Right cardiac atrium (tissue), 5 donors: ENCODE measurements at regions not wholly inside any gene's neighbourhood (a gene's known extent, or its start where the extent isn't known, plus 50 kb on each side); places are given as distances from the start of the nearest gene placed in this dataset.
"Not testable (repeated sequence)": the region's sequence is repeated elsewhere in the genome, so short reads cannot be mapped to it uniquely, and the experiment has no call there.

Experiments
- ATAC-seq, 2 donors: fragments of 200-7000 bp; cut with Tn5 transposase; one replicate each; pipeline versions ENCODE4 v1.8.0 to v1.9.1; 2020; ENCODE audit warnings: moderate library complexity in 2 of 2, mild to moderate bottlenecking in 1 of 2
- DNase-seq, 3 donors: peaks; one replicate each; pipeline ENCODE4 v3.0.0-alpha.2; 2020
- H3K27ac ChIP-seq: one replicate; pipeline ENCODE4 v1.5.1; 2013; ENCODE audit warnings: mild to moderate bottlenecking, low read length, control low read depth, moderate library complexity
- H3K27me3 ChIP-seq: one replicate; pipeline ENCODE4 v1.6.1; 2013; ENCODE audit not compliant: control insufficient read depth, insufficient read depth
- H3K4me1 ChIP-seq: one replicate; pipeline ENCODE4 v1.6.1; 2013; ENCODE audit warnings: low read length; ENCODE audit not compliant: control insufficient read depth, insufficient read depth
- H3K4me3 ChIP-seq: one replicate; pipeline ENCODE4 v1.5.1; 2013; ENCODE audit warnings: low read length, control low read depth
- H3K9me3 ChIP-seq: one replicate; pipeline ENCODE4 v1.6.1; 2013; ENCODE audit warnings: low read length; ENCODE audit not compliant: control insufficient read depth
- WGBS: extraction: QIAGEN DNeasy Blood & Tissue Kit; methylation state at CpG from one replicate; pipeline ENCODE4 v1.1.7; 2013; 5-methylcytosine and 5-hydroxymethylcytosine counted together
- intact Hi-C, 4 donors: fragments of 100-400 bp; cut with DNase I; formaldehyde crosslinking; loops; one replicate each; pipeline versions ENCODE4 v1.11.0 to v1.14.0; 2022 to 2023
- donor health status: healthy with polysubstance abuse.
- donor health status: DM: no; HTN: yes; CAD: no.
- donor health status: DM: no; HTN: no; CAD: no.
- donor health status: DM: no; HTN: yes; CAD: no; lungs with severe emphysema.
- donor health status: DM: yes; HTN: yes; CAD: no.

DNA sequence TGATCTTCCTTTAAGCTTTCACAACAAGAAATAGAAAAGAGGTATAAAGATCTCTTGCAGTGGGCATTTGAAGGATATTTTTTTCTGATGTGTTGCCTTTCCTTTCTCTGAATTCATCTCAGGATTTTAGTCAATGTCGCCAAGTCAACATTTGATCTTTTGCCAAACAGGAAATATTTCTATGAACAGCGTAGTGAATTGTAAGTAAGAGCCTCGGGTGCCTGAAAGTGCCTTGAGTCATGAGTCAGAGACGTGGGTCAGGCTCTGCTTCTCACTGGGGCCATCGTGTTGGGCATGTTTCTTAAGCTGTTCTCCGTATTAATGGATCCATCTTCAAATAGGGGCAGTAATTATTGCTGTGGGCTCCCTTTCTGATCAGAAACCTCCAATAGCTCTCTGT, 471.4 kb upstream of the AMELY start:
- 35% methylated on average over 6 of the region's 6 CpGs for WGBS
- Histone ChIP-seq H3K4me3 (no peak overlapping the region), H3K9me3 (no peaks in the 10 kb centered on the region), H3K4me1 (no peaks in the 10 kb centered on the region), H3K27me3 (no peaks in the 10 kb centered on the region), H3K27ac (no peak overlapping the region)
- no peak for ATAC-seq
- intact Hi-C loops: no loop called here
- no peak for DNase-seq

DNA sequence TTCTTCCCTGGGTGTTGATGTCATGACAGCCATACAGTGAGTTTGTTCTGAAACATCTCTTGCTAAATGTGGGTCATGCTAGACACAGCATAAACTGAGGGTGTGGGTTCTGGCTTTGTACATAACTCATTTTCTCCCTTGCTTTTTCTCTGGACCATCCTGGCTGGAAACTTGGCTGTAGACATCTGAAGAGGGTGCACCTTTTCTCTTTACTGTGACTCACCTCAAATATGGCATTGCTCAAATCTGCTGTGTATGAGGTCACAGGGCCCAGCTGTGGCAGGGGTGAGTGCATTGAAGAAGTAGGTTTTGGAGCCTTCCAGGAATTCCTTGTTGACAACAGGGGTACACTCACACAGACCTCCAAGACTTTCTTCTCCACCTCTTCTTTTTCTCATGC, 465.5 kb upstream of the AMELY start:
- no peak overlapping the region for H3K4me3 ChIP-seq
- H3K27me3 ChIP-seq: no peaks in the 10 kb centered on the region
- DNase-seq: no peak
- intact Hi-C loops: no loop called here
- ATAC-seq: no peak
- no peaks in the 10 kb centered on the region for H3K9me3 ChIP-seq
- no peak overlapping the region for H3K27ac ChIP-seq
- no peaks in the 10 kb centered on the region for H3K4me1 ChIP-seq

DNA sequence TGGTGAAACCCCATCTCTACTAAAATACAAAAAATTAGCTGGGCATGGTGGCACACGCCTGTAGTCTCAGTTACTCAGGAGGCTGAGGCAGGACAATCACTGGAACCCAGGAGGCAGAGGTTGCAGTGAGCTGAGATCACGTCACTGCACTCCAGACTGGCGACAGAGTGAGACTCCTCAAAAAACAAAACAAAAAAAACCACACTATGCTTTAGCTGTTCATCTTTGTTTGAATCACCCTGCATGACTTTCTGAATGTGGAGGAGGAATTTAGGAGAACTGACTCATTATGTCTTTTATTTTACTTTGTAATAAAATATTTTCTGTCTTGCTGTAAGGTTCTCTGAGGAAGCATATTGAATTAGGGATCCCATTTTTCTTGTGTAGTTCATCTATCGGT, 462.9 kb upstream of the AMELY start:
- H3K4me1 ChIP-seq, H3K9me3 ChIP-seq, ATAC-seq, H3K27me3 ChIP-seq, H3K27ac ChIP-seq, intact Hi-C loops, H3K4me3 ChIP-seq, DNase-seq: not testable (repeated sequence)
- 96% methylated on average over 4 of the region's 4 CpGs for WGBS

DNA sequence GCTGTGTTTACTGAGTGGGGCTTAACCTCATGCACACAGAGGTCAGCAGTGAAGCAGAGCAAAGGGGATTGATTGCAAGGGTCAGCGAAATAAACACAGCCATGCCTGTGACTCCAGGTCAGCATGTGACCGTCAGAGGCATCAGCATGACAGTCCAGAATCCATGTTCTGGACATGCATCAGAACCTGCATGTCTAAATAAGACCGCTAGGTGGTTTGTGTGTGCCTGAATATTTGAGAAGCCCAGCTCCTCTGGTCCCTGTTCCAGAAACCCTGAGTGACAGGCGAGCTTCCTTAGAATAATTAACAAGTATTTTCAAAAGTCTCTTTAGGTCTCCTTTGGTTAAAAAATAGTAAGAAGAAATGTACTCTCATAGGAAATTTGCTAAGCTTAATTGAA, 460.4 kb upstream of the AMELY start:
- H3K9me3 ChIP-seq, DNase-seq, H3K4me1 ChIP-seq, H3K27me3 ChIP-seq, ATAC-seq, intact Hi-C loops, H3K27ac ChIP-seq, H3K4me3 ChIP-seq: not testable (repeated sequence)
- 94% methylated on average over 3 of the region's 4 CpGs for whole genome bisulfite sequencing

DNA sequence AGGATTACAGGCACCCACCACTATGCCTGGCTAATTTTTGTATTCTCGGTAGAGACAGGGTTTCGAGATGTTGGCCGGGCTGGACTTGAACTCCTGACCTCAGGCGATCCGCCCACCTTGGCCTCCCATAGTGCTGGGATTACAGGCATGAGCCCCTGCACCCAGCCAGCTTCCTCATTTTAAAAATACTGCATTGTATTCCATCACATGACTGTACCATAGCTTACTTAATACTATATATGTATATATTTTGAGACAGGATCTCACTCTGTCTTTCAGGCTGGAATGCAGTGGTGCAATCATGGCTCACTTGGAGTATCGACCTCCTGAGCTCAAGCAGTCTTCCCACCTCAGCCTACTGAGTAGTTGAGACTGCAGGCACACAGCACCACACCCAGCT, 459.5 kb upstream of the AMELY start:
- H3K27me3 ChIP-seq, ATAC-seq: not testable (repeated sequence)

DNA sequence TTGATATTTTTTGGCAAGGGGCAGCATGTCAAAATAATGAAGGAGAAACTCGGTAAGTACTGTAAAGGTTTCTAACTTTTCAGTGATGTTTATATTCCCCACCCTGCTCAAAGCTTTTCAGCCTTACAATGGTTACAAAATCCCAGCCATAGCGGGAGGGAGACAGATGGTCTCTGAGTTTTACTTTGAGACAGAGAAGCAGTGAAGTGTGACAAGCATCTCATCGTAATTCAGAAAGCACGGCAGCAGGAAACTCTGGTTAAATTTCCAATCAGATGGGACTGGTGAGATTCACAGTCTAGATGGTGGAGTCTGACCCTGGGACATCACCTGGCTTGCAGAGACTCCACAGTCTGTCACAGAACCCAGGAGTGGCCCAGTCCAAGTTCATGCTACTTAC, 448.0 kb upstream of the AMELY start:
- H3K9me3 ChIP-seq: no peaks in the 10 kb centered on the region
- no peak for ATAC-seq
- no peak for DNase-seq
- intact Hi-C loops: no loop called here
- no peaks in the 10 kb centered on the region for H3K4me1 ChIP-seq
- H3K4me3 ChIP-seq: no peak overlapping the region
- no peaks in the 10 kb centered on the region for H3K27me3 ChIP-seq
- no peak overlapping the region for H3K27ac ChIP-seq
- 83% methylated on average over 4 of the region's 4 CpGs for WGBS

More for the DNA sequence above, 459.5 kb upstream of the AMELY start:
- WGBS: 86% methylated on average over 6 of the region's 6 CpGs
- H3K9me3 ChIP-seq, H3K27ac ChIP-seq, H3K4me1 ChIP-seq, DNase-seq, H3K4me3 ChIP-seq, intact Hi-C loops: not testable (repeated sequence)

DNA sequence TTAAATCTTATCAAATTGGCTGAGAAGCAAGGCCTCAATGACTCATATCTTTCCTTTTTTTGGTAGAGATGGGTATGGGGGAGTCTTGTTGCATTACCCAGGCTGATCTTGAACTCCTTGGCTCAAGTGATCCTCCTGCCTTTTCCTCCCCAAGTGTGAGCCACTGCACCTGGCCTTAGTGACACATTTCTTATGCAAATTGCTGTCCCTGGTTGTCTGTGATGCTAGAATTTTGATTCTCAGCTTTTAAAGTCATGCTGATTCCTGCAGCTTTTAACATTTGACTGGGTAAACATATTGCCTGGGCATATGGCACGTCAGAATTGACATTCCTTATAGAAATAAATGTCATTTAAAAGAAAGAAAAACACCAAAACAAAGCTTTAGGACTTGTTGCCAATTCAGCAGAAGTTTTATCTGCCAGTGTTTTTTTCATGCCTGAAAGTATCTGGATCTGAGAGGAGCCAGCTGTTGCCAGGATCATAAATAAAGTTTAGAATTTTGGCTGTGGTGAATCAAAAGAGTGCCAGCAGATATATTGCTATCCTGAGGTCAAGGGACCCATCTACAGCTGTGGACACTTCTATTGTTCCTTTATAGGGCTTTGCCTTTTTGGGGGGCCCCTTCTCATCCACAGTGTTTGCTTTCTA, 446.7 kb upstream of the AMELY start:
- WGBS: 15% methylated on average over 1 of the region's 1 CpG
- DNase-seq (no peak), ATAC-seq (no peak)
- no peaks in the 10 kb centered on the region for H3K4me1 ChIP-seq
- no peaks in the 10 kb centered on the region for H3K27me3 ChIP-seq
- H3K9me3 ChIP-seq: no peaks in the 10 kb centered on the region
- intact Hi-C loops: no loop called here
- no peak overlapping the region for H3K4me3 ChIP-seq
- no peak overlapping the region for H3K27ac ChIP-seq

DNA sequence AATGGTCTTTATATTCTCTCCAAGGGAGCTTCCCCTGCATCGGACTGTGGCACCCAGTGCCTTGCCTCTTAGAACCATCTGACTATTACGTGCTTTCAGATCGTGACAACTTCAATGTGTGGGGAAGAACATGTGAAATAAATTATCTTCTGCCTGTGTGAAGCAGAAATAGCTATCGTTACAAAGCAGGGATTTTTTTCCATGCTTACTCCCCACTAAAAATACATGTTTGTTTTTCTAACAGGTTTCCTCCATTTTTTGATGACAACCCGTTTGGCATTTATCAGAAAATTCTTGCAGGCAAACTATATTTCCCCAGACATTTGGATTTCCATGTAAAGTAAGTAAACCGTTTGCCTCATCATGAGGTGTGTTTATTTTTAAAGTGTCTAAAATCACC, 444.3 kb upstream of the AMELY start:
- H3K27ac ChIP-seq, ATAC-seq, H3K4me3 ChIP-seq, H3K9me3 ChIP-seq, H3K27me3 ChIP-seq, intact Hi-C loops, DNase-seq, H3K4me1 ChIP-seq: not testable (repeated sequence)
- 80% methylated on average over 6 of the region's 6 CpGs for WGBS

DNA sequence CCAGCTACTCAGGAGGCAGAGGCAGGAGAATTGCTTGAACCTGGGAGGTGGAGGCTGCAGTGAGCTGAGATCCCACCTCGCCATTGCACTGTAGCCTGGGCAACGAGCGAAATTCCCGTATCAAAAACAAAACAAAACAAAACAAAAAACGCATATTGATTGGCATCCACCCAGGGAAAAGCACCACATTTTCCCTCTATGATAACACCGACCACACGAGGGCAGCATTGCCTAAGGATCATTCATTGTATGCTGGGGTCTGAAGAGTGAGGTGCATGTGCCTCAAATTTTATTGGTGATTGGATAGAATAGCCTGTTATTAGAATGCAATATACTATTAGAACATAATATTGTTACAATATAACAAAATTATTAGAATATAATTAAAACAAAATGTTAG, 433.1 kb upstream of the AMELY start:
- Histone ChIP-seq H3K27me3 (no peaks in the 10 kb centered on the region), H3K4me1 (no peaks in the 10 kb centered on the region), H3K27ac (no peak overlapping the region), H3K9me3 (no peaks in the 10 kb centered on the region), H3K4me3 (no peak overlapping the region)
- ATAC-seq: no peak
- 15% methylated on average over 7 of the region's 7 CpGs for WGBS
- intact Hi-C loops: loop anchor here in 1 of 4 donors (5.0 kb wide), 1 partner anchor 72 kb away; no protein-coding TSS in a partner anchor
- DNase-seq: peak in 1 of 3 donors; percentile 67

DNA sequence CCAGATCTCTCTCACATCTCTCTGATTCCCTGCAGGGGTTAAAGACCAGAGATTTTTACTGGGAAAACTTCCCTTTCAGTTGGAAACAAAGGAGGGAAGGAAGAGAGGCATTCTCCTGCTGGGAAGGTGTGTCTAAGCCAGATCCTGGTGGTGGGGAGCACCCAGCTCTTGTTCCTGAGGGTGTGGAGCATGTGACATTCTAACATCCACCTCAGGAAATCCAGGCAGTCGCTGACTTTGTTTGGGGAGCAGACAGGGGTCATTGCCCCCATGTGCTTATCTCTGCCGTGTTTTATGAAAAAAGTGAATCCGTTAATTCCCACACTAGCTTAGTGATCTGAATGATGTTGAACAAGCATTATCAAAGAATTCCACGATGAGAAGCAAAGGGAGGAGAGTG, 431.7 kb upstream of the AMELY start:
- Histone ChIP-seq H3K27ac (peak overlapping the region; percentile 75), H3K4me3 (no peak overlapping the region), H3K9me3 (no peaks in the 10 kb centered on the region), H3K4me1 (no peaks in the 10 kb centered on the region), H3K27me3 (no peaks in the 10 kb centered on the region)
- intact Hi-C loops: loop anchor here in 1 of 4 donors (5.0 kb wide), 1 partner anchor 71 kb away; no protein-coding TSS in a partner anchor
- WGBS: 50% methylated on average over 4 of the region's 4 CpGs
- no peak for DNase-seq
- no peak for ATAC-seq

DNA sequence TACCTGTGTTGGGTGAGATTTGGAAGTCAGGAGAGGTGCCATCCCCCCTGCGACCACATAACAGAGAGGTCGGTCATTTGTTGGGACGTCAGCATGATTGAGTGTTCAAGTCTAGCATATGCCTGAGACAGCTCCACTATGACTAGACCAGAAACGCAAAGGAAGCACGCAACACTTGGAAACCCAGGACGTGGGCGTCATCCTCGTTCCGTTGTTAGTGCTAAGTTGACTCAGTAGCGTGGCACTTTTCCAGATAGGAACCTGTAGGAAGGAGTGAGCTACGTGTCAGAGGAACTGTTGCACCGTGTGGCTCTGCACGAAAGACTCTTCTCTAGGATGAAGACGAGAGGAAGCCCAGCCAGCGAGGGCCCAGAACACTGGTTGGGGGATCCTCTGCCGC, 431.2 kb upstream of the AMELY start:
- not testable (repeated sequence) for H3K9me3 ChIP-seq, H3K27me3 ChIP-seq, H3K4me3 ChIP-seq, DNase-seq, ATAC-seq, H3K4me1 ChIP-seq
- WGBS: 45% methylated on average over 14 of the region's 16 CpGs
- intact Hi-C loops: loop anchor here in 1 of 4 donors (5.0 kb wide), 1 partner anchor 70 kb away; no protein-coding TSS in a partner anchor
- H3K27ac ChIP-seq: peak overlapping the region; percentile 75
